ENCODE measurements at regions not wholly inside any gene's neighbourhood (a gene's known extent, or its start where the extent isn't known, plus 50 kb on each side); places are given as distances from the start of the nearest gene placed in this dataset.

- Histone ChIP-seq H4K91ac (ENCODE audit: low read length) (no peak overlapping the region), H3K27me3 (ENCODE audit: control insufficient read depth in 1 of 2, insufficient read depth in 1 of 2, low read length in 2 of 2) (peaks cover 0 to 10% of the 10 kb centered on the region in 2 experiments), H3K79me1 (replicated peaks; ENCODE audit: low read length, poor library complexity, severe bottlenecking) (no peaks in the 10 kb centered on the region), H3K23ac (ENCODE audit: low read length in 2 of 2) (no peak overlapping the region), H3K14ac (ENCODE audit: low read length in 2 of 2) (no peak overlapping the region), H2BK15ac (ENCODE audit: low read depth, poor library complexity, severe bottlenecking) (no peak overlapping the region), H3K27ac (ENCODE audit: low read length, poor library complexity, severe bottlenecking) (no peak overlapping the region), H3K36me3 (ENCODE audit: control insufficient read depth in 1 of 2, insufficient read depth in 2 of 2, low read depth in 1 of 2, low read length in 2 of 2) (no peaks in the 10 kb centered on the region), H2BK12ac (ENCODE audit: low read length in 2 of 2) (no peak overlapping the region), H2BK5ac (ENCODE audit: low read depth, low read length, poor library complexity, severe bottlenecking) (no peak overlapping the region), H4K8ac (ENCODE audit: low read length) (no peak overlapping the region), H3K4ac (ENCODE audit: low read depth in 1 of 2, low read length in 2 of 2) (no peak overlapping the region), H2AK5ac (ENCODE audit: low read length, severe bottlenecking) (no peak overlapping the region), H3K18ac (ENCODE audit: low read depth in 1 of 2, low read length in 2 of 2) (no peak overlapping the region), H2AFZ (ENCODE audit: low read depth, low read length) (no peak overlapping the region), H3K4me1 (ENCODE audit: control insufficient read depth, insufficient read depth, low read depth, low read length) (no peaks in the 10 kb centered on the region), H3K9ac (ENCODE audit: low read length) (no peak overlapping the region), H3K4me3 (ENCODE audit: insufficient read depth in 1 of 2, low read depth in 1 of 2, low read length in 2 of 2) (no peak overlapping the region), H3K4me2 (ENCODE audit: low read length, poor library complexity, severe bottlenecking) (no peak overlapping the region), H2BK120ac (ENCODE audit: low read depth, low read length) (no peak overlapping the region), H3K9me3 (ENCODE audit: control insufficient read depth, low read length) (peaks cover 20% of the 10 kb centered on the region)
- DNase-seq: no peak
- WGBS: 10% methylated on average over 8 of the region's 12 CpGs
Observed at GRCh38 chr5:6820851-6821479, 107.7 kb downstream of the TENT4A start.

- H3K4me3 ChIP-seq (ENCODE audit: insufficient read depth in 1 of 2, low read depth in 1 of 2, low read length in 2 of 2): no peak overlapping the region
- H2AFZ ChIP-seq (ENCODE audit: low read depth, low read length): no peak overlapping the region
- H2BK15ac ChIP-seq (ENCODE audit: low read depth, poor library complexity, severe bottlenecking): no peak overlapping the region
- H3K9ac ChIP-seq (ENCODE audit: low read length): no peak overlapping the region
- no peak overlapping the region for H4K91ac ChIP-seq (ENCODE audit: low read length)
- no peak for DNase-seq
- no peak overlapping the region for H2AK5ac ChIP-seq (ENCODE audit: low read length, severe bottlenecking)
- H4K8ac ChIP-seq (ENCODE audit: low read length): no peak overlapping the region
- H3K23ac ChIP-seq (ENCODE audit: low read length in 2 of 2): no peak overlapping the region
- no peaks in the 10 kb centered on the region for H3K4me1 ChIP-seq (ENCODE audit: control insufficient read depth, insufficient read depth, low read depth, low read length)
- peaks cover 0 to 10% of the 10 kb centered on the region in 2 experiments for H3K27me3 ChIP-seq (ENCODE audit: control insufficient read depth in 1 of 2, insufficient read depth in 1 of 2, low read length in 2 of 2)
- H3K18ac ChIP-seq (ENCODE audit: low read depth in 1 of 2, low read length in 2 of 2): no peak overlapping the region
- H2BK120ac ChIP-seq (ENCODE audit: low read depth, low read length): no peak overlapping the region
- H2BK5ac ChIP-seq (ENCODE audit: low read depth, low read length, poor library complexity, severe bottlenecking): no peak overlapping the region
- 77% methylated on average over 7 of the region's 8 CpGs for WGBS
- H3K14ac ChIP-seq (ENCODE audit: low read length in 2 of 2): no peak overlapping the region
- H3K36me3 ChIP-seq (ENCODE audit: control insufficient read depth in 1 of 2, insufficient read depth in 2 of 2, low read depth in 1 of 2, low read length in 2 of 2): no peaks in the 10 kb centered on the region
- no peak overlapping the region for H2BK12ac ChIP-seq (ENCODE audit: low read length in 2 of 2)
- H3K79me1 ChIP-seq (replicated peaks; ENCODE audit: low read length, poor library complexity, severe bottlenecking): no peaks in the 10 kb centered on the region
- H3K27ac ChIP-seq (ENCODE audit: low read length, poor library complexity, severe bottlenecking): no peak overlapping the region
- H3K4ac ChIP-seq (ENCODE audit: low read depth in 1 of 2, low read length in 2 of 2): no peak overlapping the region
- no peak overlapping the region for H3K4me2 ChIP-seq (ENCODE audit: low read length, poor library complexity, severe bottlenecking)
- H3K9me3 ChIP-seq (ENCODE audit: control insufficient read depth, low read length): peaks cover 20% of the 10 kb centered on the region
Observed at GRCh38 chr5:6822068-6822467, 108.8 kb downstream of the TENT4A start.

- DNase-seq: no peak
- H3K9ac ChIP-seq (ENCODE audit: low read length): no peak overlapping the region
- H3K9me3 ChIP-seq (ENCODE audit: control insufficient read depth, low read length): peaks cover 20% of the 10 kb centered on the region
- H3K18ac ChIP-seq (ENCODE audit: low read depth in 1 of 2, low read length in 2 of 2): no peak overlapping the region
- H2AK5ac ChIP-seq (ENCODE audit: low read length, severe bottlenecking): no peak overlapping the region
- no peak overlapping the region for H4K8ac ChIP-seq (ENCODE audit: low read length)
- no peak overlapping the region for H3K23ac ChIP-seq (ENCODE audit: low read length in 2 of 2)
- no peak overlapping the region for H2BK5ac ChIP-seq (ENCODE audit: low read depth, low read length, poor library complexity, severe bottlenecking)
- 56% methylated on average over 27 of the region's 27 CpGs for WGBS
- H3K79me1 ChIP-seq (replicated peaks; ENCODE audit: low read length, poor library complexity, severe bottlenecking): no peaks in the 10 kb centered on the region
- H3K4ac ChIP-seq (ENCODE audit: low read depth in 1 of 2, low read length in 2 of 2): no peak overlapping the region
- no peak overlapping the region for H2BK120ac ChIP-seq (ENCODE audit: low read depth, low read length)
- no peaks in the 10 kb centered on the region for H3K4me1 ChIP-seq (ENCODE audit: control insufficient read depth, insufficient read depth, low read depth, low read length)
- H3K4me2 ChIP-seq (ENCODE audit: low read length, poor library complexity, severe bottlenecking): no peak overlapping the region
- H2AFZ ChIP-seq (ENCODE audit: low read depth, low read length): no peak overlapping the region
- H3K27me3 ChIP-seq (ENCODE audit: control insufficient read depth in 1 of 2, insufficient read depth in 1 of 2, low read length in 2 of 2): peaks cover 0 to 10% of the 10 kb centered on the region in 2 experiments
- H3K4me3 ChIP-seq (ENCODE audit: insufficient read depth in 1 of 2, low read depth in 1 of 2, low read length in 2 of 2): no peak overlapping the region
- H2BK15ac ChIP-seq (ENCODE audit: low read depth, poor library complexity, severe bottlenecking): no peak overlapping the region
- no peaks in the 10 kb centered on the region for H3K36me3 ChIP-seq (ENCODE audit: control insufficient read depth in 1 of 2, insufficient read depth in 2 of 2, low read depth in 1 of 2, low read length in 2 of 2)
- H2BK12ac ChIP-seq (ENCODE audit: low read length in 2 of 2): no peak overlapping the region
- no peak overlapping the region for H4K91ac ChIP-seq (ENCODE audit: low read length)
- H3K27ac ChIP-seq (ENCODE audit: low read length, poor library complexity, severe bottlenecking): no peak overlapping the region
- H3K14ac ChIP-seq (ENCODE audit: low read length in 2 of 2): no peak overlapping the region
Observed at GRCh38 chr5:6822556-6823343, 109.5 kb downstream of the TENT4A start.

- 85% methylated on average over 9 of the region's 10 CpGs for WGBS
- Histone ChIP-seq H2BK5ac (ENCODE audit: low read depth, low read length, poor library complexity, severe bottlenecking) (no peak overlapping the region), H3K27me3 (ENCODE audit: control insufficient read depth in 1 of 2, insufficient read depth in 1 of 2, low read length in 2 of 2) (peaks cover 0 to 4% of the 10 kb centered on the region in 2 experiments)
Observed at GRCh38 chr5:6823996-6824395, 110.8 kb downstream of the TENT4A start.

More at GRCh38 chr5:6823996-6824395, 110.8 kb downstream of the TENT4A start:
- no peak overlapping the region for H4K8ac ChIP-seq (ENCODE audit: low read length)
- no peak overlapping the region for H3K23ac ChIP-seq (ENCODE audit: low read length in 2 of 2)
- H3K27ac ChIP-seq (ENCODE audit: low read length, poor library complexity, severe bottlenecking): no peak overlapping the region
- H3K14ac ChIP-seq (ENCODE audit: low read length in 2 of 2): no peak overlapping the region
- no peak overlapping the region for H2BK15ac ChIP-seq (ENCODE audit: low read depth, poor library complexity, severe bottlenecking)
- no peak overlapping the region for H3K9ac ChIP-seq (ENCODE audit: low read length)
- DNase-seq: no peak
- peaks cover 20% of the 10 kb centered on the region for H3K9me3 ChIP-seq (ENCODE audit: control insufficient read depth, low read length)
- H3K4me3 ChIP-seq (ENCODE audit: insufficient read depth in 1 of 2, low read depth in 1 of 2, low read length in 2 of 2): no peak overlapping the region
- no peak overlapping the region for H3K4me2 ChIP-seq (ENCODE audit: low read length, poor library complexity, severe bottlenecking)
- H3K4me1 ChIP-seq (ENCODE audit: control insufficient read depth, insufficient read depth, low read depth, low read length): no peaks in the 10 kb centered on the region
- H4K91ac ChIP-seq (ENCODE audit: low read length): no peak overlapping the region
- no peaks in the 10 kb centered on the region for H3K79me1 ChIP-seq (replicated peaks; ENCODE audit: low read length, poor library complexity, severe bottlenecking)
- H3K18ac ChIP-seq (ENCODE audit: low read depth in 1 of 2, low read length in 2 of 2): no peak overlapping the region
- no peak overlapping the region for H3K4ac ChIP-seq (ENCODE audit: low read depth in 1 of 2, low read length in 2 of 2)
- H3K36me3 ChIP-seq (ENCODE audit: control insufficient read depth in 1 of 2, insufficient read depth in 2 of 2, low read depth in 1 of 2, low read length in 2 of 2): no peaks in the 10 kb centered on the region
- no peak overlapping the region for H2AFZ ChIP-seq (ENCODE audit: low read depth, low read length)
- no peak overlapping the region for H2BK12ac ChIP-seq (ENCODE audit: low read length in 2 of 2)
- H2BK120ac ChIP-seq (ENCODE audit: low read depth, low read length): no peak overlapping the region
- no peak overlapping the region for H2AK5ac ChIP-seq (ENCODE audit: low read length, severe bottlenecking)
